Central memory CD8-positive, alpha-beta T cell (primary cell): ENCODE measurements at regions not wholly inside any gene's neighbourhood (a gene's known extent, or its start where the extent isn't known, plus 50 kb on each side); places are given as distances from the start of the nearest gene placed in this dataset.

Experiments
- ATAC-seq: fragments of 150-1000 bp; cut with Tn5 transposase; replicated peaks from 2 replicates; pipeline ENCODE4 v1.10.0; 2022; ENCODE audit warnings: mild to moderate bottlenecking, moderate FRiP score, moderate number of reproducible peaks; ENCODE audit not compliant: poor library complexity, severe bottlenecking; ENCODE audit errors: extremely low read depth
- DNase-seq, 2 donors: peaks; one replicate each; pipeline ENCODE4 v3.0.0; 2021; ENCODE audit warnings: low spot score in 2 of 2
- H3K27ac Mint-ChIP-seq: one replicate; pipeline ENCODE4 v1.8.0; 2022; ENCODE audit warnings: low read depth, mild to moderate bottlenecking, moderate library complexity, mixed read lengths
- H3K27me3 Mint-ChIP-seq: one replicate; pipeline ENCODE4 v1.8.0; 2022; ENCODE audit warnings: mixed read lengths
- H3K36me3 Mint-ChIP-seq: one replicate; pipeline ENCODE4 v1.8.0; 2022; ENCODE audit warnings: mild to moderate bottlenecking, moderate library complexity, mixed read lengths; ENCODE audit not compliant: insufficient read depth
- H3K4me1 Mint-ChIP-seq: one replicate; pipeline ENCODE4 v1.8.0; 2022; ENCODE audit warnings: mixed read lengths
- H3K4me3 Mint-ChIP-seq: one replicate; pipeline ENCODE4 v1.8.0; 2022; ENCODE audit warnings: mild to moderate bottlenecking, moderate library complexity, mixed read lengths
- H3K9me3 Mint-ChIP-seq: one replicate; pipeline ENCODE4 v1.8.0; 2022; ENCODE audit warnings: mixed read lengths

- H3K4me1 Mint-ChIP-seq = no peaks in the 10 kb centered on the region
- peaks cover 1% of the 10 kb centered on the region for H3K36me3 Mint-ChIP-seq
- no peaks in the 10 kb centered on the region for H3K27me3 Mint-ChIP-seq
- no peak for ATAC-seq
- no peak overlapping the region for H3K4me3 Mint-ChIP-seq
- H3K27ac Mint-ChIP-seq = no peak overlapping the region
- H3K9me3 Mint-ChIP-seq = peaks cover 14% of the 10 kb centered on the region
- no peak for DNase-seq
Observed at GRCh38 chr9:28563291-28563934, 990.1 kb upstream of the C9orf72 start.

DNA sequence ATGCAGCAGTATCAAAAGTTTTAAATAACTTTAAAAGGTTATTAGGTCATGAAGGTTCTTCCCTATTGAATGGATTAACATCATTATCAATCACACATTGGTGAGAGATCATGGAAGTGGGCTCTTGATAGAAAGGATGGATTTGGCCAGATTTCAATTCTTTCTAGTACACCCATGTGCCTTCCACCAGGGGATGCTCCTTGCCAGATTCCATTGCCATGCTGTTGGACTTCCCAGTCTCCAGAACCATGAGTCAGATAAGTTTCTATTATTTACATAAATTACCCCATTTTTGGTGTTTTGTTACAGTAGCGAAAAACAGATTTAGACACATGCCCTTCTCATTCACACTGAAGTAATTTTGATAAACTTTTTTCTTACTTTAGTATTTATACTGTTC, 1010.6 kb upstream of the C9orf72 start:
- H3K27ac Mint-ChIP-seq = no peak overlapping the region
- no peak for ATAC-seq
- H3K36me3 Mint-ChIP-seq = no peaks in the 10 kb centered on the region
- H3K9me3 Mint-ChIP-seq = no peaks in the 10 kb centered on the region
- no peak for DNase-seq
- H3K4me3 Mint-ChIP-seq = no peak overlapping the region
- no peaks in the 10 kb centered on the region for H3K4me1 Mint-ChIP-seq
- no peaks in the 10 kb centered on the region for H3K27me3 Mint-ChIP-seq

DNA sequence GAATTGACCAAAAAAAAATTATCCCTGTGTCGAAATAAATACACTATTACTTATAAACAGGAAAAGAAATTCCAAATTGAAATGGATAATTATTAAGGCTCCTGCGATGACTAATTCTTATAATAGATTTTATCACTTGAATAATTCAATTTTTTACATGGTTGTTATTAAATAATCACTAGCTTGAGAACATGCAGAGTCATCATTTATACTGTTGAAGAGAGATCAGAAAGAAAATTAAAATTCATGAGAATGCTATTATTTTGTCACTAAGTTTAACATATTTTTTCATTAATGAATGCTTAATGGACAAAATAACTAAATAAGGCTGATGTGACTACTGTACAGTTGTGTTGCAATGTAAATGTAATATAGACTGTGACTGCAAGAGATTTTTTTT, 1011.3 kb upstream of the C9orf72 start:
- Mint-ChIP-seq H3K4me1 (no peaks in the 10 kb centered on the region), H3K27ac (no peak overlapping the region), H3K27me3 (no peaks in the 10 kb centered on the region), H3K9me3 (no peaks in the 10 kb centered on the region), H3K36me3 (no peaks in the 10 kb centered on the region), H3K4me3 (no peak overlapping the region)
- no peak for DNase-seq
- no peak for ATAC-seq

DNA sequence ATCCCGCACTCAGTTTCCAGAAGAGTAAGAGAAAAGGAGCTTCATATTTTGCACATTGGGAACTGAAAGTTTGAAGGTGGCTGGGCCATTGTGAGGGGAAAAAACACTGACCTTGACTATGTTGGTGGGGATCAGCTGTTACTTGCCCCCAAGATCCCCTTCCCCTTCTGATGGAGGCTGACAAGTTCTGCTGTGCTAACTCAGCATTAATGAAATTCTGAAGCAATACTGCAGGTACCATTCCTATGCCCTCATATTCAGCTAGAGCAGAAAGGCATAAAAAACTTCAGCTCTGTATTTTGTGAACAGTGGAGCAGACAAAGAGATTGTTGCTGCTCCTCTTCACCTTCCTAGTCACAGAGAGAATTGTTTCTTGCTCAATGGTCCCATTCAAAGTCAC, 1013.8 kb upstream of the C9orf72 start:
- DNase-seq (no peak), ATAC-seq (no peak)
- Mint-ChIP-seq H3K27me3 (no peaks in the 10 kb centered on the region), H3K4me1 (no peaks in the 10 kb centered on the region), H3K36me3 (no peaks in the 10 kb centered on the region), H3K9me3 (no peaks in the 10 kb centered on the region), H3K27ac (no peak overlapping the region), H3K4me3 (no peak overlapping the region)

- ATAC-seq (no peak), DNase-seq (no peak)
- no peaks in the 10 kb centered on the region for H3K27me3 Mint-ChIP-seq
- H3K4me1 Mint-ChIP-seq = no peaks in the 10 kb centered on the region
- H3K9me3 Mint-ChIP-seq = peaks cover 19% of the 10 kb centered on the region
- no peak overlapping the region for H3K4me3 Mint-ChIP-seq
- H3K27ac Mint-ChIP-seq = no peak overlapping the region
- no peaks in the 10 kb centered on the region for H3K36me3 Mint-ChIP-seq
Observed at GRCh38 chr9:28598408-28598807, 1025.1 kb upstream of the C9orf72 start.

- H3K27me3 Mint-ChIP-seq = no peaks in the 10 kb centered on the region
Observed at GRCh38 chr9:28600226-28600625, 1026.9 kb upstream of the C9orf72 start.

DNA sequence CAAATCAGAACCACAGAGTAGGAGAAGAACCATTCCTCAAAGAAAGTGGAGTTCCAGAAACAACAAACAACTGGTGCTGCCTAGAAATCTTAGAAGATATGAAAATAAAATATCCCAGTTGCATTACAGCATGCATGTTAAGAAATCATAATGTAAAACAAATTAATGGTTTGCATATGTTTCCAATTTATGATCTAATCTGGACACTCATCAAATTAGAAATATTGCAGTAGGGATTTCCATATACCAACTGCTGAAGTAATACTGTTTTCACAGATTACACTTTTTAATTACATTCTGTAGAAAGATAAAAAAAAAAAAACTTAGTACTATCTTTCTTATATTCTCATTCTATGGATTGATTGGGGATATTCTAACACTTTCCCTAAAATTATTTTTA, 1034.6 kb upstream of the C9orf72 start:
- H3K27me3 Mint-ChIP-seq = no peaks in the 10 kb centered on the region
- no peak overlapping the region for H3K4me3 Mint-ChIP-seq
- H3K36me3 Mint-ChIP-seq = no peaks in the 10 kb centered on the region
- ATAC-seq (no peak), DNase-seq (no peak)
- H3K27ac Mint-ChIP-seq = no peak overlapping the region
- H3K4me1 Mint-ChIP-seq = no peaks in the 10 kb centered on the region
- H3K9me3 Mint-ChIP-seq = peaks cover 12% of the 10 kb centered on the region

More at GRCh38 chr9:28600226-28600625, 1026.9 kb upstream of the C9orf72 start:
- no peaks in the 10 kb centered on the region for H3K4me1 Mint-ChIP-seq
- DNase-seq = no peak
- ATAC-seq = no peak
- no peak overlapping the region for H3K27ac Mint-ChIP-seq
- no peak overlapping the region for H3K4me3 Mint-ChIP-seq
- H3K9me3 Mint-ChIP-seq = peaks cover 8% of the 10 kb centered on the region
- H3K36me3 Mint-ChIP-seq = no peaks in the 10 kb centered on the region

- Mint-ChIP-seq H3K36me3 (no peaks in the 10 kb centered on the region), H3K4me1 (no peaks in the 10 kb centered on the region), H3K27me3 (no peaks in the 10 kb centered on the region), H3K9me3 (peaks cover 17% of the 10 kb centered on the region), H3K4me3 (no peak overlapping the region), H3K27ac (no peak overlapping the region)
- ATAC-seq (no peak), DNase-seq (no peak)
Observed at GRCh38 chr9:28610339-28610738, 1037.1 kb upstream of the C9orf72 start.

- Mint-ChIP-seq H3K27me3 (no peaks in the 10 kb centered on the region), H3K36me3 (no peaks in the 10 kb centered on the region), H3K4me1 (no peaks in the 10 kb centered on the region), H3K27ac (no peak overlapping the region), H3K4me3 (no peak overlapping the region), H3K9me3 (peaks cover 17% of the 10 kb centered on the region)
- DNase-seq (no peak), ATAC-seq (no peak)
Observed at GRCh38 chr9:28616310-28616709, 1043.0 kb upstream of the C9orf72 start.

DNA sequence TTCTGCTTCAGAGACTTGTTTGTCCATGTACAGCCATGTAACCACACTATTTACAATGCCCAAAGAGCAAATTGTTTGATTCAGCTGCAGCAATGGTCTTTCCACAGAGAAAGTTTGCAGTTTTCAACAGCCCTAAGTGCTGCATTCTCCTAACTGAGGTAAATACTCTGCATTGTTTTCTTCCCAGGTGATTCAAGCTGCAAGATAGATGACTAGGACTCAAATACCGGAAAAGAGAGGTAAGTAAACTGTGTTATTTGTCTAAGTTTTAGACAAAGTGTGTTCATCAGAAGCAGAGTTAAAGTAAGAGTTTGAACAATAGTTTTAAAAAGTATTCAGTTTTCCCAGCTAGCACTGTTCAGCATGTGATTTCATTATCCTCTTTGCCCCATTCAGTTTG, 1046.7 kb upstream of the C9orf72 start:
- Mint-ChIP-seq H3K4me1 (no peaks in the 10 kb centered on the region), H3K27ac (no peak overlapping the region), H3K36me3 (no peaks in the 10 kb centered on the region)

DNA sequence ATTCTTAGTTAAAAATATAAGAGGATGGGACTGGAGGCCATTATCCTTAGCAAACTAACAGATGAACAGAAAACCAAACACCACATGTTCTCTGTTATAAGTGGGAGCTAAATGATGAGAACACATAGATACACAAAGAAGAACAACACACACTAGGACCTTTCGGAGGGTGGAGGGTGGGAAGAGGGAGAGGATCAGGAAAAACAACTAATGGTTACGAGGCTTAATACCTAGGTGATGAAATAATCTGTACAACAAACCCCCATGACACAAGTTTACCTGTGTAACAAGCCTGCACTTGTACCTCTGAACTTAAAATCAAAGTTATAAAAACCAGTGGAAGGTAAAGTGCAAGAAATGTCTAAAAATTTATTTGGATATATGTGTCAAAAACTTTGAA, 1047.4 kb upstream of the C9orf72 start:
- Mint-ChIP-seq H3K4me3 (no peak overlapping the region), H3K9me3 (peaks cover 26% of the 10 kb centered on the region), H3K27me3 (no peaks in the 10 kb centered on the region), H3K27ac (no peak overlapping the region), H3K36me3 (no peaks in the 10 kb centered on the region), H3K4me1 (no peaks in the 10 kb centered on the region)
- ATAC-seq (no peak), DNase-seq (no peak)

More for the DNA sequence above, 1046.7 kb upstream of the C9orf72 start:
- H3K4me3 Mint-ChIP-seq = no peak overlapping the region
- H3K27me3 Mint-ChIP-seq = no peaks in the 10 kb centered on the region
- no peak for ATAC-seq
- peaks cover 26% of the 10 kb centered on the region for H3K9me3 Mint-ChIP-seq
- no peak for DNase-seq

GRCh38 chr9:28624771-28625170, 1051.5 kb upstream of the C9orf72 start:
- Mint-ChIP-seq H3K27me3 (no peaks in the 10 kb centered on the region), H3K36me3 (no peaks in the 10 kb centered on the region), H3K9me3 (peaks cover 29% of the 10 kb centered on the region), H3K27ac (no peak overlapping the region), H3K4me1 (no peaks in the 10 kb centered on the region), H3K4me3 (no peak overlapping the region)
- no peak for ATAC-seq
- DNase-seq = no peak

DNA sequence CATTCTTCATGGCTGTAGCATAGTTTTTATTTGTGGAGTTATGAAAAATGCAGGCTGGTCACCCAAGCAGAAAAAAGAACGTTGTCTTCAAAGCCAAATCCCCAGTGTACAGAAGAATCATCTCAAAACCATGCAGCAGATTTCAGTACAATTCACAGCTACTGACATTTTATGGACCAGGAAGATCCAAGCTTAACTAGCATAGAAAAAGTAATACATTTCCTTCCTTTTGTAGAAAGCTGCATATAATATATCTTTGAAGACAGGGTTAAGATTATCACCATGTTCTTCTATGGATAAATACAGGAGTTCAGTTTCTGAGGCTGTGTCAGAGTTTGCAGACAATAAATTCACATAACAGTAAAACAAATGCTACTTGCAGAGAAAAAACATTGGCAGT, 1054.8 kb upstream of the C9orf72 start:
- H3K4me1 Mint-ChIP-seq = no peaks in the 10 kb centered on the region
- no peak overlapping the region for H3K27ac Mint-ChIP-seq
- no peaks in the 10 kb centered on the region for H3K36me3 Mint-ChIP-seq
- no peak overlapping the region for H3K4me3 Mint-ChIP-seq
- H3K27me3 Mint-ChIP-seq = no peaks in the 10 kb centered on the region
- no peak for DNase-seq
- ATAC-seq = no peak
- H3K9me3 Mint-ChIP-seq = peaks cover 29% of the 10 kb centered on the region

DNA sequence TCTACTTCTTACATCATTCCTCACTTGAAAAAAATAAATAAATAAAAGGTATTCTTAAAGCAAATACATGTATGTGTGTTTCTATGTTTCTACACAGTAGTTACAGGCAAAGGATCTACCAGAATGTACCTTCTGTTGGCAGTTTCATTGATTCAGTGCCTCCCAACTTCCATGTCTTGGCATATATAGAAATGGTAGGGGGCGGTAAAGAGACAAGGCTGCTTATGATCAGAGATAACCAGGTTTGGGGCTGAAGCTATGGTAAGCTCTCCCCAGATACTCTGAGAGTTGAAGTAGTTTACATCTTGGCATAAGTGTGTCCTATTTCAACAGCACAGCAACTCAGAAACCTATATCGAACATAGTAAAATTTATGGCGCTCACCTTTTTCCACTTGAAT, 1075.4 kb upstream of the C9orf72 start:
- Mint-ChIP-seq H3K4me1 (no peaks in the 10 kb centered on the region), H3K9me3 (peaks cover 12% of the 10 kb centered on the region), H3K36me3 (no peaks in the 10 kb centered on the region), H3K27me3 (no peaks in the 10 kb centered on the region), H3K27ac (no peak overlapping the region), H3K4me3 (no peak overlapping the region)
- DNase-seq (no peak), ATAC-seq (no peak)
